Mononuclear cell (primary cell): ENCODE measurements at regions not wholly inside any gene's neighbourhood (a gene's known extent, or its start where the extent isn't known, plus 50 kb on each side); places are given as distances from the start of the nearest gene placed in this dataset.
"Not testable (repeated sequence)": the region's sequence is repeated elsewhere in the genome, so short reads cannot be mapped to it uniquely, and the experiment has no call there.

Experiments
- H3K27me3 ChIP-seq: 2 replicates; pipeline ENCODE4 v1.6.0; 2011; ENCODE audit warnings: low read length, control low read depth; ENCODE audit not compliant: insufficient read depth
- H3K4me1 ChIP-seq: 2 replicates; pipeline ENCODE4 v1.5.1; 2011; ENCODE audit warnings: mild to moderate bottlenecking, low read length, control low read depth; ENCODE audit not compliant: insufficient read depth
- H3K4me3 ChIP-seq: 2 replicates; pipeline ENCODE4 v1.5.1; 2011; ENCODE audit warnings: mild to moderate bottlenecking, low read length, moderate library complexity
- H3K9me3 ChIP-seq: 2 replicates; pipeline ENCODE4 v1.5.1; 2011; ENCODE audit warnings: low read depth, mild to moderate bottlenecking, control low read depth, low read length

- not testable (repeated sequence) for H3K4me3 ChIP-seq
- peaks cover 37% of the 10 kb centered on the region for H3K4me1 ChIP-seq
These were observed 75.8 kb upstream of the CARD11 start for GRCh38 chr7:3119352-3119927.

GRCh38 chr7:3119963-3120362 is 76.3 kb upstream of the CARD11 start:
- Histone ChIP-seq H3K4me1 (peaks cover 37% of the 10 kb centered on the region), H3K9me3 (no peaks in the 10 kb centered on the region), H3K27me3 (no peaks in the 10 kb centered on the region), H3K4me3 (no peak overlapping the region)

More at GRCh38 chr7:3119352-3119927, 75.8 kb upstream of the CARD11 start:
- not testable (repeated sequence) for H3K9me3 ChIP-seq, H3K27me3 ChIP-seq

DNA sequence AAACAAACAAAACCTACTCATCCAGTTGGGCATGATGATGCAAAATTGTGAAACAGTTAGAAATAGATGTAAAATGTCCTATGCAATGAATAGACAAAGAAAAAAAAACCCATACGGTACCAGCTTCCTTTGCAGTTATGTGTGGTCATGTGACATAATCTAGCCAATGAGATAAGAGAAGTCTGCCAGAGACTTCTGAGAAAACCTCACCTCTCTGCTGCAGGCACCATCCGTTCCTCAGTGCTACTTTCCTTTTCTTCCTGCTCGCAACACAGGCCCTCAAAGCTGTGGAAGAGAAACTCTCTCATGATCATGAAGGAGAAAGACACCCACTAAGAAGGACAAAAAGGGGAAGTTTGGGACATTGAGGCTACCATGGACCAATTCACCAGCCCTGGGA is 76.8 kb upstream of the CARD11 start:
- H3K27me3 ChIP-seq = no peaks in the 10 kb centered on the region
- no peaks in the 10 kb centered on the region for H3K9me3 ChIP-seq
- H3K4me1 ChIP-seq = peaks cover 36% of the 10 kb centered on the region
- H3K4me3 ChIP-seq = no peak overlapping the region

- H3K4me1 ChIP-seq = no peaks in the 10 kb centered on the region
- H3K9me3 ChIP-seq = no peaks in the 10 kb centered on the region
- no peaks in the 10 kb centered on the region for H3K27me3 ChIP-seq
- no peak overlapping the region for H3K4me3 ChIP-seq
These were observed 85.3 kb upstream of the CARD11 start for GRCh38 chr7:3128857-3129490.

DNA sequence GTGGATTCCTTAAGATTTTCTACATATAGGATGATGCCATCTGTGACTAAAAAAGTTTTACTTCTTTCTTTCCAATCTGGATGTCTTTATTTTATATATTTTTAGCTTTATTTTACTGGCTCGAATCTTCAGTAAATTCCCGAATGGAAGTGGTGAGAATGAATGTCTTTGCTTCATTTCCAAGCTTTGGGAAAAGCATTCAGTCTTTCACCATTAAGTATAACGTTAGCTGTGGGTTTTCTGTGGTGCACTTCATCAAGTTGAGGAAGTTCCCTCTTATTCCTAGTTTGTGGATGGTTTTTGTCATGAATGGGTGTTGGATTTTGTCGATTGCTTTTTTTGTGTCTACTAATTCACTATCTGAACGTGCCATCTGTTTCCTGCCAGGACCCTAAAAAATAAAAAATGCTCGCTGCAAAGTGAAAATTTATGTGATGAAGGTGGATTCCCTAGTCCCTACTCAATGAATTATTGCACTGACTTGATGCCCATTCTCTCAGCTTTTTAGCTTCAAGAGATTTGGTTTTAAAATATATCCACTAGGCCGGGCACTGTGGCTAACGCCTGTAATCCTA is 90.2 kb upstream of the CARD11 start:
- H3K27me3 ChIP-seq = no peaks in the 10 kb centered on the region
- H3K4me1 ChIP-seq = no peaks in the 10 kb centered on the region

DNA sequence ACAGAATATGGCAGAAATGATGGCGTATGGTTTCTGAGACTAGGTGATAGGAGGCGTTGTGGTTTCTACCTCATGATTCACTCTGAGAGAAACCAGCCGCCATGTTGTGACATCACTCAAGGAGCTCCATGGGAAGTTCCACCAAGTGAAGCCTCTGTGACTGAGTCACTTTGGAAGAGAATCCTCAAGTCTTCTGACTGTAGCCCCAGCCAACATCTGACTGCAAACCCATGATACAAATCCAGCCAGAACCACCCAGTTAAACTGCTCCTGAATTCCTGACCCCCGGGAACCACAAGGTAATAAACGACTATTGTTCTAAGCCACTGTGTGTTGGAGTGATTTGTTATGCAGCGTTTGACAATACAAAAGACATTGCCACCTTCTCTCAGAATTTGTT is 91.1 kb upstream of the CARD11 start:
- H3K9me3 ChIP-seq = no peaks in the 10 kb centered on the region
- no peak overlapping the region for H3K4me3 ChIP-seq
- H3K4me1 ChIP-seq = no peaks in the 10 kb centered on the region
- H3K27me3 ChIP-seq = no peaks in the 10 kb centered on the region

More for the DNA sequence above, 90.2 kb upstream of the CARD11 start:
- Histone ChIP-seq H3K4me3 (no peak overlapping the region), H3K9me3 (no peaks in the 10 kb centered on the region)

DNA sequence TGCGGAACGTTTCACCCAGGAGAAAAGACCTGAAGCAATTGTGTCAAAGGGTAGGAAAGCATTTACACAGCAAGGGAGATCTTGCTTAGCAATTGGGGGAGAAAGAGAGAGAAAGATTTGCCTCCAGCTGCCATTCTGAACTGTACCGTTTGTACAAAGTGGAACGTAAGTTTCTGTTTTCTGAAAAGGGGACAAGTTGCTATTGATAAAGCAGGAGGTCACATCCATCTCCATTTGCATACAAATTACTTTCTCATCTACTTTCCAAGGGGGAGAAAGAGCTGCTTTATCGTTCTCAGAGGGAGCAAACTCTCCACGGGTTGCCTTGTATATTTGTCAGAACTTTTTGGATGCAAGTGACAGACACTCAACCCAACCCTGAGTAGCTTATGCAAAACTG is 92.0 kb upstream of the CARD11 start:
- Histone ChIP-seq H3K9me3 (no peaks in the 10 kb centered on the region), H3K27me3 (no peaks in the 10 kb centered on the region), H3K4me3 (no peak overlapping the region), H3K4me1 (no peaks in the 10 kb centered on the region)

DNA sequence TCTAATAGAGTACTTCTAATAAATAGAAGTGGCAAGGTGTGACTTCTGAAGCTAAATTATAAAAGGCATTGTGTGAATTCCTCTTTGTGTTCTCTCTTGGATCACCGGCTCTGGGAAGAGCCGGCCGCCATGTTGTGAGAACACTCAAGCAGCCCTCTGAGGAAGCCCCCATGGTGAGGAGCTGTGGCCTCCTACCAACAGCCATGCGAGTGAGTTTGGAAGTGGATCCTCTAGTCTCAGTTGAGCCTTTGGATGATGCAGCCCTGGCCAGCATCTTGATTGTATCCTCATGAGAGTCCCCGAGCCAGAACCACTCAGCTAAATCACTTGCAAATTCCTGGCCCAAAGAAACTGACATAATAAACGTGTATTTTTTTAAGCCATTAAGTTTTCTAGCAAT is 94.5 kb upstream of the CARD11 start:
- Histone ChIP-seq H3K4me1 (no peaks in the 10 kb centered on the region), H3K27me3 (no peaks in the 10 kb centered on the region), H3K9me3 (no peaks in the 10 kb centered on the region), H3K4me3 (no peak overlapping the region)

DNA sequence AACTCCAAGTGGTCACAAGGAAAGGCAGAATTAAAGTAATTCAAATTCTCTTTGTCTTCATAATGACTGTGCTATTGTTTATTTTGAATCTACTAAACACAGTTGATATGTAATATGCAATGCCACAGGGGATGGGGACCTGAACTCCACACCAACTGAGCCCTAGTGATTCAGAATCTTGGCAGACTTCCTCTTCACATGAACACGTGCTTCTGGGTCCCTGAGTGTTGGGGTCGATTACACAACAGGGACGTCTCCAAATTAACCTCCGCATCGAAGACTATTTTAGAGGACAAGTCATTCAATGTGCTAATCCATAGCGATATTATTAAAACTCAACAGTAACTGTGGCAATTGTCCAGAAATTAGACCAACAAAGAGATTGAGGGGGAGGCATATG is 95.3 kb upstream of the CARD11 start:
- H3K4me1 ChIP-seq = no peaks in the 10 kb centered on the region
- H3K9me3 ChIP-seq = no peaks in the 10 kb centered on the region
- H3K27me3 ChIP-seq = no peaks in the 10 kb centered on the region
- H3K4me3 ChIP-seq = no peak overlapping the region

DNA sequence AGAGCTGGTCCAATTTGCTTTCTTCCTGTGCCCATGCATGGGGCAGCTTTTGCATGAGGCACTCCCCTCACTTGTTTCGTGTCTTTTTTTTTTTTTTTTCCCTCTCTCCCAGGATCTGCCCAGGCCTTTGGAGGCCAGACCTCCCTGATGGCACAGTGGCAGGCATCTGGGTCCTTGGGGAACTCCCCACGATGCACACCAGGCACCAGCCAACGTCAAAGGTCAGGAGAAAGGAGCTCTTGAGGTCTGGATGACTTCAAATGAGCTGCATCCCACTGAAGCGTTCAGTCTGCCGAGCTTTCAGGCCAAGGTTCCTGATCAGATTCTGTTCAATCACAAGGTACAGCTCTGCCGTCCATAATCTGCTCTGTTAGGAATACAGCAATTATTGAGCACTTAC is 97.2 kb upstream of the CARD11 start:
- Histone ChIP-seq H3K4me3 (no peak overlapping the region), H3K9me3 (no peaks in the 10 kb centered on the region), H3K27me3 (no peaks in the 10 kb centered on the region), H3K4me1 (no peaks in the 10 kb centered on the region)

DNA sequence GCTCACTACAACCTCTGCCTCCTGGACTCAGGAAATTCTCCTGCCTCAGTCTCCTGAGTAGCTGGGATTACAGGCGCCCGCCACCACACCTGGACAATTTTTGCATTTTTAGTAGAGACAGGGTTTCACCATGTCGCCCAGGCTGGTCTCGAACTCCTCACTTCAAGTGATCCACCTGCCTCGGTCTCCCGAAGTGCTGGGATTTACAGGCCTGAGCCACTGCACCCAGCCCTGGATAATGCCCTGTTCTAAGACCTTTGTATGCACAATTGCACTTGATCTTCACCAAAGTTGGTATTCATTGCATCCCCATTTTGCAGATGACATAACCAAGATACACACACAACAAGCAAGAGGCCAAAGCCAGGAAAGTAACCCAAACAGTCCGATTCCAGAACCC is 97.7 kb upstream of the CARD11 start:
- no peak overlapping the region for H3K4me3 ChIP-seq
- H3K9me3 ChIP-seq = no peaks in the 10 kb centered on the region
- H3K27me3 ChIP-seq = no peaks in the 10 kb centered on the region
- no peaks in the 10 kb centered on the region for H3K4me1 ChIP-seq

GRCh38 chr7:3143869-3144775 is 100.5 kb upstream of the CARD11 start:
- H3K9me3 ChIP-seq = no peaks in the 10 kb centered on the region
- H3K4me3 ChIP-seq = no peak overlapping the region
- no peaks in the 10 kb centered on the region for H3K27me3 ChIP-seq
- H3K4me1 ChIP-seq = peaks cover 5% of the 10 kb centered on the region

- H3K27me3 ChIP-seq, H3K4me3 ChIP-seq, H3K4me1 ChIP-seq, H3K9me3 ChIP-seq: not testable (repeated sequence)
These were observed 101.1 kb upstream of the CARD11 start for GRCh38 chr7:3144776-3145125.

DNA sequence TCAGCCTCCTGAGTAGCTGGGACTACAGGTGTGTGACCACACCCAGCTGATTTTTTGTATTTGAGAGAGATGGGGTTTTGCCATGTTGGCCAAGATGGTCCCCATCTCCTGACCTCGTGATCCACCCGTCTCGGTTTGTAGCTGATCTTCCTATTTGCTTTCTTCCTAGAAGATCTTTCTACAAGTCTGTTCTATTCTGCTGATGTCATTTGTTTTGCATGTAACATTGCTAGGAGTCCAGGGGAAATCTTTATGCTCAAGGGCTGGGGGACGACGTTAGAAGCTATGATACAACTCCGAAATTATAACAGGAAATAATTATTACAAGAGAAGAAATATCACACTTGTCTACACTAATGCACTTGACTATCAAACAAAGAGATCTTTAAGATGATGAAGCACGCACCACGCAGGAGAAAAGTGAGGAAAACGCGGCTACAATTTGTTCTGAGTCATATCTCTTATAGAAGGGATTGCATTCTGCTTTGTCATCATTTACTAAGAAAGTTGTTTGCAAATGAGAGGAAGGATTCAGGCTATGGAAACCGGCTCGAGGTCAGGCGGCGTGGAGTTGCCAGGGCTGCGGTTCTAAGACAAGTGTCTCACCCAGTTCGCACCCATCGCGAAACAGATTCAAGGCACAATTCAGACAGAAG is 103.0 kb upstream of the CARD11 start:
- Histone ChIP-seq H3K4me3 (no peak overlapping the region), H3K9me3 (no peaks in the 10 kb centered on the region), H3K27me3 (no peaks in the 10 kb centered on the region), H3K4me1 (peaks cover 11% of the 10 kb centered on the region)

GRCh38 chr7:3148471-3148870 is 104.8 kb upstream of the CARD11 start:
- peaks cover 11% of the 10 kb centered on the region for H3K4me1 ChIP-seq
- H3K9me3 ChIP-seq, H3K27me3 ChIP-seq, H3K4me3 ChIP-seq: not testable (repeated sequence)
